ENCODE measurements at regions not wholly inside any gene's neighbourhood (a gene's known extent, or its start where the extent isn't known, plus 50 kb on each side); places are given as distances from the start of the nearest gene placed in this dataset.

- no peak for DNase-seq (ENCODE audit: extremely low read depth in 1 of 2, low read depth in 1 of 2)
These were observed 158.1 kb upstream of the SDK2 start for GRCh38 chr17:73802314-73802713.

- DNase-seq (ENCODE audit: extremely low read depth in 1 of 2, low read depth in 1 of 2), result no peak
These were observed 158.6 kb upstream of the SDK2 start for GRCh38 chr17:73802871-73803270.

- DNase-seq (ENCODE audit: extremely low read depth in 1 of 2, low read depth in 1 of 2), result no peak
These were observed 159.8 kb upstream of the SDK2 start for GRCh38 chr17:73803964-73804435.

GRCh38 chr17:73806768-73807167, 162.5 kb upstream of the SDK2 start:
- DNase-seq (ENCODE audit: extremely low read depth in 1 of 2, low read depth in 1 of 2), result no peak

DNA sequence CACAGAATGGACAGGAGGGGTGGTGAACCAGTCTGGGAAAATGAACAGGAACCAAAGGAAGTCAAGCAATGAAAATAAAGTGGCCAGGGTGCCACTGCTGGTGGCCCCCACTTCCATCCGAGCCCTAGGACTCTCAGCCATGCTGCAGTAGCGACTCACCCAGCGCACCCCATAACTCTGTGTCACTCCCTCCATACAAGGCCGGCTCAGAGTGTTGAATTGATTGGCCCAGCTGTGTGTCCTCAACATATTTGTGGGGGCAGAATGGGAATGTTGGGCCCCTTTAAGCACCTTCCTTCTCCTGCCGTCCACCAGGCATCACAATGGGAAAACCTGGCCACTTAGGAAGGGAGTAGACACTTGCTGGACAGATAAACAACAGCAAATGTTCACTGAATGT, 169.0 kb upstream of the SDK2 start:
- no peak for DNase-seq (ENCODE audit: extremely low read depth in 1 of 2, low read depth in 1 of 2)

- no peak for DNase-seq (ENCODE audit: extremely low read depth in 1 of 2, low read depth in 1 of 2)
These were observed 169.8 kb upstream of the SDK2 start for GRCh38 chr17:73814075-73814474.

- no peak for DNase-seq (ENCODE audit: extremely low read depth in 1 of 2, low read depth in 1 of 2)
These were observed 171.2 kb upstream of the SDK2 start for GRCh38 chr17:73815474-73815873.

DNA sequence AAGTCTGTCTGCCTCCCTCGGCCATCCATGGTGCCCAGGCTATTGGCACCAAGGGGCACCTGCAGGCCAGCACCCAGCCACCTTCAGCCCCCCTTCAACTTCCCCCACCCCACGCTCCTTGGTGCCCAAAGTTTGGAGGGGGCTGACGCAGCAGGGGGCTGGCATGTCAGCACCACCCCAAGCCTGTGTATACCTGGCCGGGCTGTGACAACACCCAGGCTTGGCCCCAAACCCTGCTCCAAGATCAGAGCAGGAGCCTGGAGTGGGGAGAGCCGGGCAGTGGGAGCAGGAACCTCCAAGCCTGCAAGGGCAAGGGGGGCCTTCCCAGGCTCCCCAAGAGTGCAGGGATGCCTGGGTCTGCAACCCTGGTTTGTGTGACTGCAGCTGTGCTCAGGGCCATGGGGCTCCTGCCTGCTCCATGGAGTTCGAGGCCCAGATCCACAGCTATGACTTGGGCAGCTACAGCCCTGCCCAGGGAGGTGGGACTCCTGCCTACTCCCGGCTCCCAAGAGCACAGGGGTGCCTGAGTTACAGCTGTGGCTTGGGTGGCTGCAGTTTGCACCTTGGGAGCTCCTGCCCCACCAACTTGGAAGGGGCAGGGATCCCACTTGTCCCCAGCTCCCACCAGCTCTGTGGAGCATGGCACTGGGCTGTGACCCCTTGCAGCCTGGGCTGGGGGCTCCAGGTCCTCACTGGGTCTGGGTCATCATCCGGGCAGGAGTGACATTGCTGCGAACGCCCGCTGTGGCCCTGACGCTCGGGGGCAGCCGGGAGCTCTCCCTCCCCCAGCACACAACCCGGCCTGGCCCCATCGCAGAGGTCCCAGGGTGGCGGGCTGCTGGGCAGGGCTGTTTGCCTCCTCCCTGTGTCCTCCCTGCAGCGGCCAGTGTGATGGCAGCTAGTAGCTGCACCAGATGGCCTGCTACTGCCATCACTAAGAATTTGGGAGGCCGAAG, 175.5 kb upstream of the SDK2 start:
- DNase-seq (ENCODE audit: extremely low read depth in 1 of 2, low read depth in 1 of 2), result no peak

DNA sequence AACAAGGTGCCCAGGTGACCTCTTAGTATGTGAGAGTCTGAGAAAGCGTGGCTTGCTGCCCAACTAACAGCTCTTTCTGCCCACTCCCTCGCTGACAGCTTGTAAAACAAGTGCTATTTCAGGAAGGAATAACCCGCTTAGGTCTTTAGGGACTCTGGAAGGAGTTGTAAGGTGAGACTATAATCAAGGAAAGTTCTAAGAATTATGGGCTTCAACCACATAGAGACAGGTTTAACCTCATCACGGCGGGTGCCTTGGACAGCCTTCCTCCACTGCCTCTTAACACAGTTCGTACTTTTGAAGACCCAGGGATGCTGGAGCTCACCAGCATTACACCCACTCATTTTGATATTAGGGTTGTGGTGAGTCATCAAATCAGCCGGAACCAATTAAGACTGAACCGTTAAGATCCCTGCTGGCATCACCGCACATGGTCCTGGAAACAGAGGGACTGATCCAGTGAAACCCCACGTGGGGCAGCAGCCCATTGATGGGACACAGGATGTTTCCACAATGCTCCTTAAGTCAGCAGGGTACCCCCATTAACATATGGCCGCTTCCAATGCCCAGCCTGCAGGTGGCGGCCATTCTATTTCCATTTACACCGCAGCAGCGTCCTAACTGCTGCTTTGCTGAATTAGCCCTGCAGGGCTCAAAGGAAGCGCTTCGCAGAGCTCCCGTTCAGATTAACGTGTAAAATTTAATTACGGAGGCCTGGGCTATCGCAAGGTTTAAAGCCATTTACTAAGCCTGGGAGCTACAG, 176.6 kb upstream of the SDK2 start:
- no peak for DNase-seq (ENCODE audit: extremely low read depth in 1 of 2, low read depth in 1 of 2)

- DNase-seq (ENCODE audit: extremely low read depth in 1 of 2, low read depth in 1 of 2), result no peak
These were observed 177.4 kb upstream of the SDK2 start for GRCh38 chr17:73821665-73822064.

DNA sequence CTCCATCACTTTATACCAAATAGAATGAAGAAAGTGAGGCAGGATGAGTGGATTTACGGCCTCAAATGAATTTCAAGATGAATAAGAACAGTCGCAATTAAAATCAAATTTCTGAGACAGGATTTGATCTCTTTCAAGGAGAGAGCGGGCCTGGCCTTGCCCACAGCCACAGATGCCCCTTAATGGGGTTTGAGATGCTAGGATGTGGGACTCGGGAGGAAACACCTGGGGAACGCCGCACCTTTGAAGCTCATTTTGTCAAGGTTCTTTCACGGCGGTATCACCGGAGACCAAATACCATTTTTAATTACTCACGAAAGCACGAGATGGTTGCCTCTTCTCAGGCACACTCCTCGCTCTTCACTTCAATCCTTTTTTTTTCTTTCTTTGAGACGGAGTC, 178.1 kb upstream of the SDK2 start:
- DNase-seq (ENCODE audit: extremely low read depth in 1 of 2, low read depth in 1 of 2), result no peak

DNA sequence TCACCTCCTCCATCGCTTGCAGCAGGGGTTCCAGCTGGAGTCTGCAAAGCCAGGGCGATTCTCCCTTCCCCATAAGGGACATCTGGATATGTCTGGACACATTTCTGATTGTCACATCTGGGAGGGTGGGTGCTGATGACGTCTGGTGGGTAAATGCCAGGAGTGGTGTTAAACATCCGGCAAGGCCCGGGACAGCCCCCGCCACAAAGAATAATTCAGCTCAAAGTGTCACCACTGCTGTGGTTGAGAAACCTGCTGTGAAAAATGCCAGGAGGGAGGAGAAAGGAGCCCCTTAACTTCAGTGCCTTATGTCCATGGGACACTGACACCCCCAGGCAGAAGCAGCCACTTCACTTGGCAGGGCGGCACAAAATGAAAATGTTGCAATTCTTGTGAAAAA, 179.4 kb upstream of the SDK2 start:
- DNase-seq (ENCODE audit: extremely low read depth in 1 of 2, low read depth in 1 of 2), result no peak

- DNase-seq (ENCODE audit: extremely low read depth in 1 of 2, low read depth in 1 of 2), result no peak
These were observed 180.1 kb upstream of the SDK2 start for GRCh38 chr17:73824321-73824720.

DNA sequence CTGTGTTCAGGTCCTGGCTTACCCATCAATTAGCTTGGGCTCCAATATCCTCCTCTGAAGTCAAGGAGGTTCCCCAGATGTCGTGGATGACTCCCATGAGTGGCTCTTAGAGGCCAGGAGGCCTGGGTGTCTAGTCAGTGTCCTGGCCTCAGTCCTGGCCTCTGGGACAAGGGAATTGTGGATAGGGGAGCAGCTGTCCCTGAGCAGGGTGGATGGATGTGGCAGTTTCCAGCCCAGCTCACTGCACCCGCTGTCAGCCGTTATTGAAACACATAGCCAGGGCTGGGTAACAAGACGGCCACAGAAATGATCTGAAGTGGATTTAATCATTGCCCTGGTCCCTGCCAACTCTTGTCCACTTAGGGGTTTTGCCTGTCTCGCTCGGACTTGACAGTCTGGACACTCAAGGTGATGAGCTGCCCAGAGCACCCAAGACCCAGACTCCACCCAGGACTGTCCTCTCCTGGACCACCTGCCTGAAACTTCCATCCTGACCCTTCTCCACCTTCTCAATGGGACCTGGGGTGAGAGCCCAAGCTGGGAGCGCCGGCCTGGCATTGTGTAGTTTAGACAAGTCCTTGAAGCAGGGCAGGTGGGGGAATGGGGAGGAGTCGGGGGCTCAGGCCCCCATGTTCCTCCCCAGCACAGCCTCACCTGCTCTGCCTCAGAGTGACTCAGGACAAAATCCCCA, 182.1 kb upstream of the SDK2 start:
- DNase-seq (ENCODE audit: extremely low read depth in 1 of 2, low read depth in 1 of 2), result no peak

DNA sequence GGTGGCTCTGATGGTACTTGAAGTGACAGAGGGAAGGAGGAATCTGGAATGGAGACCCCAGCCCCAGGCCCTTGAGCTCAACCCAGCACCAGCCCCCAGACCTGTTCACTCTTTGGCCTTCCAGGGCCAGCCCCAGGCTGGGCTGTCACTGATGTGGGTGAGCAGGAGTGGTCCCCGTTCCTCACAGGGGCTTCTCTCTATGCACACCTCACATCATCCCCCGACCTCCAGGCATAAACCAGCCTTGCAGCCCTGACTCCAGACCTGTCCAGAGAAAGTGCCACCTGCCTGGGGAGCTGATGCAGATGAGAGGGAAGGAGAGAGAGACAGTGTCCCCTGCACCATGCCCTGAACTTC, 182.6 kb upstream of the SDK2 start:
- DNase-seq (ENCODE audit: extremely low read depth in 1 of 2, low read depth in 1 of 2), result no peak

GRCh38 chr17:73827627-73828291, 183.5 kb upstream of the SDK2 start:
- DNase-seq (ENCODE audit: extremely low read depth in 1 of 2, low read depth in 1 of 2), result no peak

DNA sequence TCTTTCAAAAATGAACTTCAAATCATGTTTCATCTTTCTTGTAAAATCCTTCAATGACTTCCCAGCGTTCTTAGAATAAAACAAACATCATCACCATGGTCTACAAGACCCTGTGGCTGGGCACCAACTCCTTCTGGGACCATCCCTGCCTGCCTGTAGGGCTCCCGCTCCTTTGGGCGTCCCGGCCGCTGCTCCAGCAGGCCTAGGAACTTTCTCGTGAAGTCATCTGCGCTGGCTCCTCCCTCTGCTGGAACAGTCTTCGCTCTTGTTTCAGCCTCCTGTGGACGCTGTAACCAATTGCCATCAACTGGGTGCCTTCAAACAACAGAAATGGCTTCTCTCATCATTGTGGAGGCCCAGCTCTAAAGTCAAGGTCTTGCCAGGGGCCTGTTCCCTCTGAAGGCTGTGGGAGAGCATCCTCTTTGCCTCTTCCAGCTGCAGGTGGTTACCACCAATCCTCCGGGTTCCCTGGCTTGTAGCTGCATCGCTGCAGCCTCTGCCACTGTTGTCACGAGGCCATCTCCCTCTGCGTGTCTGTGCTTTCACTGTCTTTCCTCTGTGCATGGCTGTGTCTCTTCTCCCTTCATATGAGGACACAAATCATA, 185.5 kb upstream of the SDK2 start:
- DNase-seq (ENCODE audit: extremely low read depth in 1 of 2, low read depth in 1 of 2), result no peak

- no peak for DNase-seq (ENCODE audit: extremely low read depth in 1 of 2, low read depth in 1 of 2)
These were observed 187.5 kb upstream of the SDK2 start for GRCh38 chr17:73831699-73832098.

DNA sequence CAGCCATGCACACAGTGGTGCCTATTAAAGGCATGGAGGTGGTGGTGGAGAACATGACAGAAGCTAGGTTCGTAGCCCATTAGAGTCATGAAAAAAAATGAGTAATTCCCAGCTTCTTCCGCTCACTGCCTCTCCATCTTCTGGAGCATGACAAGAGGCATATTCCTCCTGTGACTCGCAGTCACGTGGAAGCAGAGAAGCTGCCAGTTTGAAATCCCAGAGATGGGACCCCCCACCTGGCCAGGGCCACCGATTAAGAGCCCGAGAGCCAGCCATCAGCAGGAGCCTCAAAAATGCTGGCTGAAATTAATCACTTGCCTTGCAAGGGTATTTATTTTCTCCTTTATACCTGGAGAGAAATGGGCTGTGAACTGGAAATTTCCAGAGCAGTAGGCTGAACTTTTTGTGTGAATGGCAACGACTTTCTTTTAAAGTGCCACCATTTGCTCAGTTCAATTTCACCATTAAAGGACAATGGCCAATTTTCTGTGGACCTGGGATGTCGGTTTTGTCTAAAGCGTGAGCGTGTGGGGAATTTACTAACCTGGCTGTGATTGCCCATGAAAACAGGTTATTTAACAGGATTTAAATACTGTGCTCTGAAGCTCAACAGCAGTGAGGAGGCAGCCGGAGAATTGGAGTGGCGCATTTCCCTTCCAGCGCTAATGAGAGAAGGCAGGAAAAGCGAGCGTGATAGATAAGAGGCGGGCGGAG, 189.7 kb upstream of the SDK2 start:
- DNase-seq (ENCODE audit: extremely low read depth in 1 of 2, low read depth in 1 of 2), result no peak
